CMK (cell line): ENCODE measurements at regions not wholly inside any gene's neighbourhood (a gene's known extent, or its start where the extent isn't known, plus 50 kb on each side); places are given as distances from the start of the nearest gene placed in this dataset.

Source experiments
- DNase-seq: peaks from one replicate; pipeline ENCODE4 v3.0.0-alpha.2; 2010; ENCODE audit warnings: low read depth

GRCh38 chr15:91521996-91522395 lies 331.5 kb upstream of the SLCO3A1 start:
- no peak for DNase-seq

- no peak for DNase-seq
These were observed 330.7 kb upstream of the SLCO3A1 start for GRCh38 chr15:91522605-91523332.

GRCh38 chr15:91523596-91523995 lies 329.9 kb upstream of the SLCO3A1 start:
- no peak for DNase-seq

- DNase-seq, result no peak
These were observed 329.0 kb upstream of the SLCO3A1 start for GRCh38 chr15:91524534-91524933.

- DNase-seq, result no peak
These were observed 327.8 kb upstream of the SLCO3A1 start for GRCh38 chr15:91525751-91526150.

- no peak for DNase-seq
These were observed 327.1 kb upstream of the SLCO3A1 start for GRCh38 chr15:91526424-91526823.

GRCh38 chr15:91528801-91529200 lies 324.7 kb upstream of the SLCO3A1 start:
- no peak for DNase-seq

GRCh38 chr15:91529534-91529933 lies 324.0 kb upstream of the SLCO3A1 start:
- no peak for DNase-seq

GRCh38 chr15:91530279-91530678 lies 323.2 kb upstream of the SLCO3A1 start:
- DNase-seq, result no peak

- no peak for DNase-seq
These were observed 322.4 kb upstream of the SLCO3A1 start for GRCh38 chr15:91530956-91531582.

- DNase-seq, result no peak
These were observed 319.3 kb upstream of the SLCO3A1 start for GRCh38 chr15:91534235-91534634.

- no peak for DNase-seq
These were observed 318.5 kb upstream of the SLCO3A1 start for GRCh38 chr15:91534976-91535375.

- no peak for DNase-seq
These were observed 317.5 kb upstream of the SLCO3A1 start for GRCh38 chr15:91535856-91536500.

GRCh38 chr15:91537856-91538255 lies 315.7 kb upstream of the SLCO3A1 start:
- DNase-seq, result no peak

- DNase-seq, result no peak
These were observed 314.7 kb upstream of the SLCO3A1 start for GRCh38 chr15:91538782-91539181.

- no peak for DNase-seq
These were observed 312.2 kb upstream of the SLCO3A1 start for GRCh38 chr15:91541286-91541685.

- no peak for DNase-seq
These were observed 311.3 kb upstream of the SLCO3A1 start for GRCh38 chr15:91542226-91542625.

GRCh38 chr15:91547356-91547755 lies 306.2 kb upstream of the SLCO3A1 start:
- no peak for DNase-seq

- no peak for DNase-seq
These were observed 305.0 kb upstream of the SLCO3A1 start for GRCh38 chr15:91548549-91548948.

GRCh38 chr15:91549581-91549980 lies 303.9 kb upstream of the SLCO3A1 start:
- no peak for DNase-seq

GRCh38 chr15:91552555-91552954 lies 301.0 kb upstream of the SLCO3A1 start:
- no peak for DNase-seq

- no peak for DNase-seq
These were observed 300.2 kb upstream of the SLCO3A1 start for GRCh38 chr15:91553196-91553854.

- no peak for DNase-seq
These were observed 298.2 kb upstream of the SLCO3A1 start for GRCh38 chr15:91555312-91555711.
